Skeletal muscle tissue (tissue), 3 donors: ENCODE measurements at regions not wholly inside any gene's neighbourhood (a gene's known extent, or its start where the extent isn't known, plus 50 kb on each side); places are given as distances from the start of the nearest gene placed in this dataset.

Experiments
- H3K27ac ChIP-seq: one replicate; pipeline ENCODE4 v1.7.0; 2013; ENCODE audit warnings: mild to moderate bottlenecking, low read depth, low read length, inconsistent platforms
- H3K27me3 ChIP-seq, 3 donors: one replicate each; pipeline ENCODE4 v1.7.0; 2013; ENCODE audit warnings: low read length in 3 of 3; ENCODE audit not compliant: control insufficient read depth in 3 of 3, insufficient read depth in 3 of 3
- H3K36me3 ChIP-seq, 3 donors: one replicate each; pipeline ENCODE4 v1.7.0; 2013; ENCODE audit warnings: low read length in 3 of 3; ENCODE audit not compliant: control insufficient read depth in 3 of 3, insufficient read depth in 3 of 3
- H3K4me1 ChIP-seq, 3 donors: one replicate each; pipeline ENCODE4 v1.7.0; 2013; ENCODE audit warnings: low read length in 3 of 3, mild to moderate bottlenecking in 3 of 3; ENCODE audit not compliant: control insufficient read depth in 3 of 3, insufficient read depth in 3 of 3
- H3K4me3 ChIP-seq, 3 donors: one replicate each; pipeline ENCODE4 v1.7.0; 2013; ENCODE audit warnings: low read length in 3 of 3
- H3K9ac ChIP-seq, 3 donors: one replicate each; pipeline ENCODE4 v1.7.0; 2013; ENCODE audit warnings: low read length in 3 of 3, mild to moderate bottlenecking in 3 of 3, moderate library complexity in 2 of 3, low read depth in 1 of 3
- H3K9me3 ChIP-seq, 3 donors: one replicate each; pipeline ENCODE4 v1.7.0; 2013; ENCODE audit warnings: low read length in 3 of 3; ENCODE audit not compliant: control insufficient read depth in 3 of 3
- donor health status: Osteomylitis.

DNA sequence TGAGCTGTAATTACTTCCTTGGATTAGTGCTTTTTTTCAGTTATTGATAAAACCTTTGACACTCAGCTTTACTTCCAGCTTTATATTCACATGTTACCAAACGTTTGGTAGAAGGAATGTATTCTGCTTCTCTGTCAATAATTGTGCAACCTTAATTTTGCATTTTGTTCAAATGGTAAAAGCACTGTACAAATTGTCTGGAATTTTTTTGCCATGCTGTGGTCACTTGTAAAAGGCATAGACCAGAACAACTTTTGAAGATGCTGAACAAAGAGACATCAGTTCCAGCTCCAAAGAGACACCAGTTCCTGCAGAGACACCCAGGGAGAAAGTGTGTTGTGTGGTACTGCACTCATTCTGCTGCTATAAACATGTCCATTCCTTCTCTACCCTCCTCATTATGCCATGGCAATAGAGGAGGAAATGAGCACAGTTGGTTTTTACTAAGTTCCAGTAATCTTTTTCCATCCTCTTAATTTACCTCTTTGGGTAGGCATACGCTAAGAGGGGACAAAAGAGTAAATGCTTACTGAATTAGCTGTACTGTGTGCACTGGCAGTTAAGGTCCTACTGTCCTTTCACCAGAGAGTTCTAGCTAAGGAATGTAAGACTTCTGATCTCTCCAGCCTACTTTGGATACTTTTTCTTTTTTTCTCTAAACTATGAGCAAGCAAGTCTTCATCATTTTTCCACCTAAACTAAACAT is 387.4 kb downstream of the FGF10 start:
- Histone ChIP-seq H3K4me3 (no peak overlapping the region), H3K36me3 (no peaks in the 10 kb centered on the region), H3K9ac (no peak overlapping the region), H3K9me3 (no peaks in the 10 kb centered on the region), H3K27ac (no peak overlapping the region), H3K4me1 (no peaks in the 10 kb centered on the region), H3K27me3 (no peaks in the 10 kb centered on the region)

DNA sequence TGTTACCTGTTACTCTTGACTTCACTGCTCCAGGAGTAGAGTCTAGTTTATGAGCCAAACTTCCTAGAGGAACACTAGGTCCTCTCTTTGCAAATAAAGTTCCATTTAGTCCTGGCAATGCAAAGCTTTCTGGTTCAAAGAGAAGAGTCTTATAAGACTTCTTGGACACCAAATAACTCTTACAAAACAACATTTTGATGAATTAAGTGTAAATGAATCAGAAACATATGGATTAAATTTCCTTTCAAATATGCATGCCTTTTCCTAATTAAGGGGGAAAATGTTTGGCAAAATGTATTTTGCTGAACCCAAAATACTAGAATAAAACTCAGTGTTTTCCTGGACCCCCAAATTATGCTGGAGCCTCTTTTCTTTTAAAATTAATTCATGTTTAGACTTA is 388.0 kb downstream of the FGF10 start:
- no peaks in the 10 kb centered on the region for H3K9me3 ChIP-seq
- no peaks in the 10 kb centered on the region for H3K27me3 ChIP-seq
- no peak overlapping the region for H3K27ac ChIP-seq
- H3K9ac ChIP-seq, result no peak overlapping the region
- no peaks in the 10 kb centered on the region for H3K4me1 ChIP-seq
- no peaks in the 10 kb centered on the region for H3K36me3 ChIP-seq
- no peak overlapping the region for H3K4me3 ChIP-seq

DNA sequence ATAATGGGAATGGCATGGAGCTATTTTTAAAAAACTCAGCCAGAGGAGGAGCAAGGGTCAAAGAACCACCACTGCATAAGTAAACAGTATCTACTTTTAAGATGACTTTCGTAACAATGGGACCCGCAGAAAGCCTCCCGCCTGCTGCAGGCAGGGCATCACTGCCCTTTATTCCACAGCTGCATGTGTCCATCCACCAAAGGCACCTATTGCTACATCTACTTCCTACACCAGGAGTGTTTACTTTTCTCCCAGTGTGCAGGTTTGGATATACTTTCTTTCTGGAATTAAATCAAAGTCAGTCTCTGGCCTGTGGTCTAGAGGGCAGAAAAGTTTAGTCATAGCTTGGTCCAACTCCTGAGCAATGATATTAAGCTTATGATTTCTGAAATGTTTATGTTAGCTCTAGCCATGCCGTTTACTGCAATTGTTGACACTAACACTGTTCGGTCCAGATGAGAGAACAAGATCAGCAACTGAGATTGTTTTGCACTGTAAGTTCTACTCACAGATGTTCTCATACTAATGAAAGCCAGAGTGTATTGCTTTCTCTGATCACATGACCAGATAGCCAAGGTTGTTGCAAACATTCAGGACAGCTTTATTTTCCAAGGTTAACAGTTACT is 391.5 kb downstream of the FGF10 start:
- H3K9ac ChIP-seq, result no peak overlapping the region
- no peaks in the 10 kb centered on the region for H3K27me3 ChIP-seq
- H3K4me3 ChIP-seq, result no peak overlapping the region
- H3K27ac ChIP-seq, result no peak overlapping the region
- H3K4me1 ChIP-seq, result no peaks in the 10 kb centered on the region
- no peaks in the 10 kb centered on the region for H3K9me3 ChIP-seq
- H3K36me3 ChIP-seq, result no peaks in the 10 kb centered on the region

DNA sequence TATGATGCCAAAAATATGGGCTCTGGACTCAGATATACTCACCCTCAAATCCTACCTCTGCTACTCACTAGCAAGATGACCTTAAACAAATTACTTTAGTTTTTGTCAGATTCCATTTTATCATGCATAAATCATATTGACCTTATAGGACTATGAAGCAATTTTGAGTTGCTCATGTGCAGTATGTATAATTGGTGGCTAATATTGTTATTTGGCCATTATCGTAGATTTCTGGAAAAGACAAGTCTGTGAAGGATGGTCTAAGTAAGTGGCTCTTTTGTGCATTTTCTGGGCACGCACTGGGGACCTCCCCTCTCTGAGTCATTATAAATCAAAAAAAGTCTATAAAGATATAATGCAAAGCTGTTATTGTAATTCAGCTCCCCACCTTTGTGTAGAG is 393.0 kb downstream of the FGF10 start:
- H3K9me3 ChIP-seq, result no peaks in the 10 kb centered on the region
- no peaks in the 10 kb centered on the region for H3K4me1 ChIP-seq
- H3K36me3 ChIP-seq, result no peaks in the 10 kb centered on the region
- H3K4me3 ChIP-seq, result no peak overlapping the region
- no peak overlapping the region for H3K9ac ChIP-seq
- no peaks in the 10 kb centered on the region for H3K27me3 ChIP-seq
- H3K27ac ChIP-seq, result no peak overlapping the region

DNA sequence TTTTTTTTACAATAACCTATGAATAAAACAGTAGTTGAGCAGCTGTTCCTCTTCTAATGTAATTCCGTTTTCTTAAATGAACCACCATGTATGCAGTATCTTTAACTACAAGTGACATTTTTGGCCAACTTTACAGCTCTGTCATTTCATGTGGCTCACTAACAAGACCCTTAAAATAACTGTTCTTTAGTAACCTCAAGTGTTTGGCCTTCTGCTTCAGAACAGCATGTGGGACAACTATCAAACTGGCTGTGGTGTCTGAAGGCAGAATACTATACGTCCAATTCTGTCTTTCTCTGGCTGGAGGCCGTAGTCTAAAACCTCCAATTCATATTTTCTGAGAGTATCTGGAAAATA is 391.4 kb downstream of the NNT start:
- no peaks in the 10 kb centered on the region for H3K4me1 ChIP-seq
- no peak overlapping the region for H3K9ac ChIP-seq
- no peaks in the 10 kb centered on the region for H3K9me3 ChIP-seq
- no peak overlapping the region for H3K4me3 ChIP-seq
- no peak overlapping the region for H3K27ac ChIP-seq
- H3K36me3 ChIP-seq, result no peaks in the 10 kb centered on the region
- no peaks in the 10 kb centered on the region for H3K27me3 ChIP-seq

DNA sequence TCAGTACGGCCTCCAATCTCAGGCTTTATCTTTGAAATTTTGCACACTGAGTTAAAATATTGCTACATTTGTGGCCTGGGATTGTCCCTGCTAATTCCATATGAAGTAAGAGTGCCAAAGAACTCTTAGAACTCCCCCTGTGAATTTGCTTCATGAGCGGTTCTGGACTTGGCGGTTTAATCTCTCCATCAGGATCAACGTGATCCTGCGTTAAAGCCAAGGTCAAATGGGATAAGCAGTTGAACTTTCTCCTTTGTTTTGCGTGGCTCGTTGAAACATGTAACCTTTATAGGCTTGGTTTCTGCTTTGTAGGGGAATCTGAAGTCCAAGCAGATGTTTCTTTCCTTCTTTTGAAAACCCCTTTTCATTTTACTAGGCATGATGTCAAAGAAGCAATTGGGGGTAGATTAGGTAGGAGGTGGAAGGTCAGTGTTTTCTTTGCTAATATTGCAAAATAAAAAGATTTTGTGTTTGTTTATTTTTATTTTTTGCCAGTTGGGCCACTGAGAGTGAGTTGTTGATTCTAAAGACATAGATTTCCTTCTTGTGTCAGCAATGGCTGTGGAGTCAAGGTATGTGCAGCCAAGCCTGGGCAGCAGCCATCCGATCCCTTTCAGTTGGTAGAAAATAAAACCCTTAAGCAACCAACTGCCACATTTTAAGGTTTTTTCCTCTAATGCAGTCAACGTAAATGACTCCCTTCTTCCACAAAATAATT is 390.8 kb downstream of the NNT start:
- Histone ChIP-seq H3K9me3 (no peaks in the 10 kb centered on the region), H3K4me1 (no peaks in the 10 kb centered on the region), H3K36me3 (no peaks in the 10 kb centered on the region), H3K4me3 (no peak overlapping the region), H3K27me3 (no peaks in the 10 kb centered on the region), H3K27ac (no peak overlapping the region), H3K9ac (no peak overlapping the region)

DNA sequence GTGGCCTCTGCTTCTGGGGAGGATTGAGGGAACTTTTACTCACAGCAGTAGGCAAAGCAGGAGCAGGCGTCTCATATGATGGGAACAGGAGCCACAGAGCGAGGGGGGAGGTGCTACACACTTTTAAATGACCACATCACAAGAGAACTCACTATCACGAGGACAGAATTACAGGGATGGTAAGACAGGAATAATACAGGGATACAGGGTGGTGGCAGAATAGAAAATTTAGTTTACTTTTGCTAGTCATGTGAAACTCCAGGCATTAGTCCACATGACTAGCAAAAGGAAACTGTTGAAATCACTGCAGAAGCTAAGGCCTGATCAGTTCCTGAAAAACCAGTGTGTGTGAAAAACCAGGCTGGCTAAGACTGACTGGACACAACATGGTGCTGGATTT is 382.4 kb downstream of the NNT start:
- Histone ChIP-seq H3K27me3 (no peaks in the 10 kb centered on the region), H3K9ac (no peak overlapping the region), H3K9me3 (no peaks in the 10 kb centered on the region), H3K36me3 (no peaks in the 10 kb centered on the region), H3K27ac (no peak overlapping the region), H3K4me1 (no peaks in the 10 kb centered on the region), H3K4me3 (no peak overlapping the region)

DNA sequence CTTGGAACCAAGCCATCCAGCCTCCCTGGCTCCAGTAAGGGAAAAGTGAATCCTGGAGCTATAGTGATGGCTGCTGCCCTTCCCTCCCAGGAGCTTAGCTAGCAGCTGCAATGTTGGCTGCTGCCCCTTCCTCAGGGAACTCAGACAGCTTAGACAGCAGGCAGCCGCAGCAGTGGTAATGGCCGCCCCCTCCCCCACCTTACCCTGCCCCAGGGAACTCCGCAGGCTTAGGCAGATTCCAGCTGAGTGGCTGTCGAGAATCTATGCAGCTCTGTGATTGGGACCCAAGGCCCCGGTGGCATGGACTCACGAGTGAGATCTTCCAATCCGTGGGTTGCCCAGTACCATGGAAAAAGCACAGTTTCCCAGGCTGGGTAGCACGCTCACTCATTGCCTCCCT is 378.6 kb downstream of the NNT start:
- no peak overlapping the region for H3K27ac ChIP-seq
- H3K36me3 ChIP-seq, result no peaks in the 10 kb centered on the region
- H3K4me3 ChIP-seq, result no peak overlapping the region
- no peaks in the 10 kb centered on the region for H3K27me3 ChIP-seq
- no peak overlapping the region for H3K9ac ChIP-seq
- no peaks in the 10 kb centered on the region for H3K9me3 ChIP-seq
- no peaks in the 10 kb centered on the region for H3K4me1 ChIP-seq

DNA sequence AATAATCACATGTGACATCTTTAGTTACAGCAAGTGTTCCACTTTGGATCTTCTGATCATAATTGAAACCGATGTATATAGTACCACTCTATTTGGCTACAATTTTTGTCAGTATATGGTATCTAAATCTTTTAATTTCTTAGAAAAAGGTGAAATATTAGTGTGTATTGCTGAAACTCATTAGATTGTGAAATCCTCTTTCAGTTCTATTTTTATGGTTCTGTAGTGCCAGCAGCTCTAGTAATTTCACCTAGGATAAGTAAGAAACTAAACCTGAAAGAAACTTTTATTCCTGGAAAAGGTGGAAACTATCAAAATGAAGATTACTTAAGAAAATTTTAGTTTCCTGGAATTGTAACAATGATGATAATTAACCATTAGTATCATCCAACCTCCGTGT is 370.9 kb downstream of the NNT start:
- no peaks in the 10 kb centered on the region for H3K27me3 ChIP-seq
- no peak overlapping the region for H3K9ac ChIP-seq
- no peaks in the 10 kb centered on the region for H3K9me3 ChIP-seq
- H3K4me1 ChIP-seq, result no peaks in the 10 kb centered on the region
- no peak overlapping the region for H3K4me3 ChIP-seq
- H3K27ac ChIP-seq, result no peak overlapping the region
- H3K36me3 ChIP-seq, result no peaks in the 10 kb centered on the region

DNA sequence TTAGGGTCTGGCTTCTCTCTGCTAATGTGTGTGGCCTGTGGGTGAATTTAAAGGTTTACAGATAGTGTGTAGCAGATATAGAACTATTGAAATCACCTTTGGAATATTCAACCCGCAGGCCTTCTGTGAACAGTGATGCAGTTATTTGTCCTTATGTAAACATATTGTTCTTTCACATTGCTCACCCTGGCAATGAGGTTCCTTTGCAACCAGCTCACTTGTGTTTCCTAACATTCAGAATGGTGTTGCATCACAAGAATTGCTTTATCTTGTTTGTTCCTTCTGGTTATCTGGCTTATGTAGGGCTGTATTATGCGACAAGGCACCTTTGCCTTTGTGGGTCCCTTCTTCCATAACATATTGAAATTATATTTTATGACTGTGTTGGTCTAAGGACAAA is 370.3 kb downstream of the NNT start:
- Histone ChIP-seq H3K27me3 (no peaks in the 10 kb centered on the region), H3K9me3 (no peaks in the 10 kb centered on the region), H3K9ac (no peak overlapping the region), H3K36me3 (no peaks in the 10 kb centered on the region), H3K27ac (no peak overlapping the region), H3K4me3 (no peak overlapping the region), H3K4me1 (no peaks in the 10 kb centered on the region)
